HG02571 (cell line): ENCODE measurements at regions not wholly inside any gene's neighbourhood (a gene's known extent, or its start where the extent isn't known, plus 50 kb on each side); places are given as distances from the start of the nearest gene placed in this dataset.

ENCODE experiments used
- ATAC-seq: cut with Tn5 transposase; IDR thresholded peaks from one replicate; pipeline ENCODE4 v1.9.1; 2021; ENCODE audit warnings: mild to moderate bottlenecking, moderate library complexity; ENCODE audit not compliant: unreplicated experiment

DNA sequence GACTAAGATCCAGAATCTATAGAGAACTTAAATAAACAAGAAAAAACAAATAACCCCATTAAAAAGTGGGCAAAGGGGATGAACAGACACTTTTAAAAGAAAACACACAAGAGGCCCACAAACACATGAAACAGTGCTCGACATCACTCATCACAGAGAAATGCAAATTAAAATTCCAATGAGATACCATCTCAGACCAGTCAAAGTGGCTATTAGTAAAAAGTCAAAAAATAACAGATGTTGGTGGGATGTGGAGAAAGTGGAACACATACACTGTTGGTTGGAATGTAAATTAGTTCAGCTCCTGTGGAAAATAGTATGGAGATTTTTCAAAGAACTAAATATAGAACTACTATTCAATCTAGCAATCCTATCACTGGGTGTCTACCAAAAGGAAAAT is 143.1 kb downstream of the IFI44 start:
- no peak for ATAC-seq

DNA sequence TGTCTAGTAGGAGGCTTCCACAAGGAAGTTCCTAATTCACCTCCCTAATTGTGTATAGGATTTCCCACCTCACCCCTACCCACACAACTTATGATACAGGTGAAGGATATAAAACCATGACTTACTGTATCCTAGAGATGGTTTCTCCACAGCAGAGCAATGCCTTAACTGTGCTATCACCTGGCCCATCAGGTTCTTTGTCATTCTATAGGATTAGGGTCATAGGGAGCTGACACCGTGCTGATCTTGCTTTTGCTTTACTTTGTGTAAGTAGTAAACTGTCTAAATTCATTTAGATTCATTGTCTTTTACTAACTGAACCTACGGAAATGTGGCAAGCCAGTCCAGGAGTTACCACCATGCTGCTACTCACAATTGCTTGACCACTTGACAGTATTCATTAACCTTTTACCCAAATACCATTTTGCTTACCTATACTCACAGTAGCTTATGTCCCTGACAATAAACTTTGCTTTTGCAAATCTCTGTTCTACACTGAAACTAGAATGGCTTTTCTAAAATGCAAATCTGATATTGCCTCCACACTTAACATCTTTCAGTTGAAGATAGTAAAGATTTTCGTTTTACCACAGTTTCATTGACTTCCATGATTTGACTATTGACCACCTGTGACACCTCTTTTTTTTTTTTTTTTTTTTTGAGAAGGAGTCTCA is 147.6 kb downstream of the IFI44 start:
- peak; percentile 71 for ATAC-seq

DNA sequence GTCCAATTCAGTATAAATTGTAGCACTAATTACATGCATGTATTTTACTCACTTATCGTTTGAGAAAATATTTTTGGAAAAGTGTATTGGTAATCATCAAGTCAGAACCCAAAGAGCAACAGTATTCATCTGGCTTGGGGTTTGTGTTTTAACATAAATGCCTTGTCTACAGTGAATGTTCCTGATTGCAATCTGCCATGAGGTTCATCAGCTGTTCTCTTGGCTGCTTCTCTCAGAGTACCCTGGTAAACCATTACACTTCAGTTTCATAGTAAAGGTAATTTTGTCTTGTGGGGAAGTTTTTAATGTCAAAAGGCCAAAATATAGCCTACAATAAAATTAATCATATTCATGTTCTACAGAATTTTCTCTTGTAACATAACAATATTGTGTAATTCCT is 150.3 kb downstream of the IFI44 start:
- ATAC-seq = no peak

DNA sequence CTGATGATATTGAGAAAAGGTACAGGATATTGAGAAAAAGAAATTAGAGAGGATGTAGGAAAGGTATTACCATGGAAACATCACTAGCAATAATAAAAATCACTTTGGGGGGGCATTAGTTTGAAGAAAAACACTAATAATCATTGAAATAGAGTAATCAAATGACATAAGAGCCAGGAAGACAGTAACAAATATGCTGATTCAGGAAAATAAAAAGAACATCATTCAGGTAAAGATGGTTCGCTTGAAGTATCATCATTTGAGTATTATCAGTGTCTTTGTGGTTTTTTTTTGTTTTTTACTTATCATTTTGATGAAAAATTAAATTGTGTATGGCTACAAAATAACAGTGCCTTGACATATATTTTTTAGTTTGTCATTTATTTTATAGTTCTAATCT is 164.5 kb downstream of the IFI44 start:
- no peak for ATAC-seq

DNA sequence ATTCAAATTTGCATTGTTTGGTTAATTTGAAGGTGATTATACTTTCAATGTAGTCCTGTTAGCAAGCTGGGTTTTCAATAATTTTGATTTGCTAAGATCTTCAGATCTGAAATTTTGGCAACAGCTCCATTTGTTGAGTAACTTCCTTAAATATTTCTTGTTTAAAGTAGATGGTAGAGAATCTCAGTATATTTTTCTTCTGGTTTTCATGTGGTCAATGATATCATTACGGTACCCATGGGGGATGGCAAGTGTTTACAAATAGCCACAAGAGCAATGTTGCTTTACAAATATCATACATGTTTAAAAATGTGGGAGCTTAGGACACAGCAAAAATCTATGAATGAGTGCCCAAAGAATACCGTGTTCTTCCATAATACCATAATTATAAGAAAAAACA is 175.9 kb downstream of the IFI44 start:
- no peak for ATAC-seq

DNA sequence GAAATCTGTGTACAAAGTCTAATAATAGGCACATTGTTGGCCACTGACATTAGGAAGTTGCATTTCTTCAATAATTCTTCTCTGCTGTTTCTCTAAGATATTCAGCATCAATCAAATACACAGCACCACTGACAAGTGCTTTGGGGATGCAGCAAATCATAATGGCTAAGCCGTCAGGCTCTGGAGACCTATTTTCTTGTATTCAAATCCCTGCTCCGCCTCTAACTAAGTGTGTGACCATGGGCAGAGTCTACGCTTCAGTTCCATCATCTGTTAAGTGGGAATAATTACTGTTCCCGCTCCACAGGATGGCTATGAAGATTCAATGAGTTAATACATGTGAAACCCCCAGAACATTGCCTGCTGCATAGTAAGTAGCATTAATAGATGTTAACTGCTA is 176.9 kb downstream of the ADGRL4 start:
- no peak for ATAC-seq

DNA sequence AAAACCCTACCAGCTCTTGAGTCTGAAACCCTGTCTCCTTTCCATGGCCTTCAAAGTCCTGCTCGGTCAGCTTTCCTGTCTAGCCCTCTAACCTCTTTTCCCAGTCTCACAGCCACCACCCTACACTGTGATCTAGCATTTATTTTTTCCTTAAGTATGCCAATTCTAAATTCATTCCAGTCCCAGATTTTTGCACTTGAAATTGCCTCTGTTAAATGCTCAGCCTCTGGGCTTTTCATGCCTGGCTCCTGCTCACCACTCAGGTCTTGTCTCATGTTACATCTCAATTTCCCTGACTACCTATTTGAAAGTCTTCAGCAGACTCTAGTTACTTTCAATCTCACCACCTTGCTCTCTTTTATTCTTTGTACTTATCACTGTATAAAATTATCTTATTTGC is 176.2 kb downstream of the ADGRL4 start:
- ATAC-seq = no peak

DNA sequence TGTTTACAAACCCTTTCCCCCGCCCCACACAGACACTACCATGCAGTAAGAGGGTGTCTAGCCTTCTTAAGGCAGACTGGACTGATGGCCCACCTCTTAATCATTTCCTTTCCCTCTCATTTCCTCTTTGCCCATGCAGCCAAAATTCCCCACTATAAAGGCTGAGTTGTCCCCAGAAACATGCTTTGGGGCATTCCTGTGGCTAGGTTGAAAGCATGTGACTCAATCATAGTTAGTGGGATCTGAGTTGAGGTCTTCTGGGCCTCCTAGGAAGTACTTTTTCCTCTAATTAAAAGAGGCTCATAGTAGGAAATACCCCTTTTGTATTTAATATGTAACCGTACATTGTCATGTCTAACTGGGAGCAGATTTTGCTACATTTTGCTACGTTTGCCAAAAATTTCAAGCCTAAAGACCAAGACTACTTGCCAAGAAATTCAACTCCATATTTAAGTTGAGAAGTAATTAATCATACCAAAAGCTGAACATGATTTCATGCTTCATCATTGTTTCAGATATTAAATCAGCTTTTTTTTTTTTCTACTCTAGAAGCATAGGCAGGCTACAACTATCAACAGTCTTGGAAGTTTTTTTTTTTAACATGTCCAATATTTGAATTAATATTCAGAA is 174.7 kb downstream of the ADGRL4 start:
- ATAC-seq = no peak

DNA sequence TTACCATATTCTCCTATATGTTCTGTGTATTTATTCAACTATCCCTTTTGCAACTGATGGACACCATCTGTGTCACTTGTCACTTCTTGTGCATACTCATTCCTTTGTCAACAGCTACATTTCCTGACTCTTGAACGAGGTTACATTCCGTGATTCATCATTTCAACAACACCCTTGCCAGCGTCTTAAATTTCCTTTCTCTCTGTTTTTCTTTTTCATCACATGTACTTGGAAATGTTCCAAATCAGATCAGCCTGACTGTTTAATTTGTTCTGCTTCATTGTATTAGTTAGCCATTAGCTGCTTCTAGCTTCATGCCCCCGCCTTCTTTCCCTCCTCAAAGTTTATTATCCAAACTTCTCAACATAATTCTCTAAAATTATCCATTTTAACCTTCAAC is 173.0 kb downstream of the ADGRL4 start:
- no peak for ATAC-seq

DNA sequence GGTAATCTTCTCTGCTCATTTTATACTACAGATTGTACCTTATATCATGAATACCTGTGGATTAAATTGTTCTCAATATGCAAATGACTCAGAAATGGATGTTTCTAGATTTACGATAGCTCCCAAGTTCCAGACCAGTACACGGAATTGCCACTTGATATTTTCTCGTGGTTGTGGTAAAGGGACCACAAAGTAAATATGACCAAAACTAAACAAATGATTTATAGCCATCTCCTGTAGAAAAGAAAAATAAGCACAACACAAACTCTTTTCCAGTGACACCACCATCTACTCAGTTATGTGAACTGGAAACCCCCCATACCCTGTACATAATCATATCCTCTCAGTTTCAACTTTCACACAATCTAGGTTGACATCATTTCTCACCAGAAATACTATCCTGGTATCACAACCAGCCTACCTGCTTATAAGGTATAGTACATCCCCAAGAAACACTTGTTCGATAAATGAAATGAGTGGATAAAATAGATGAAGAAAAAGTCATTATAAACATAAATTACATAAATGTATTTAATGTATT is 172.3 kb downstream of the ADGRL4 start:
- ATAC-seq = peak; percentile 75

DNA sequence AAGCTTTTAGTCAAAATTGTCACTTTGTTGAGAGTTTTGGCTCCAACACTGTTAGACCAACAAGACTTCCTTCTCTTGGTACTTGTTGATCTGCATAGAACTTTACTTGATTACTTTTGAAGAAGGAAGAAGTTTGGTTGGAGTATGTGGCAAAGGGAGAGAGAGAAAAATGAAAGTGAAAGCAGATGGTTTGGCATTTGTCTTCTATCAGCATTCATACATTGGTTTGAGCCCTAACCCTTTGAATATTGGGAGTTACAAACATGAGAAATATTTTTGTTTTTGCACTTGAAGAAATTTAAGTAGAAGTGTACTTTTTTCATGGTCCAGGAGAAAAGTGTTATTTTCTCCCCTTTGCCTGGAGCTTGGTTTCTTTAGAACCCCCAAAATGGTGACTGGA is 169.8 kb downstream of the ADGRL4 start:
- no peak for ATAC-seq

DNA sequence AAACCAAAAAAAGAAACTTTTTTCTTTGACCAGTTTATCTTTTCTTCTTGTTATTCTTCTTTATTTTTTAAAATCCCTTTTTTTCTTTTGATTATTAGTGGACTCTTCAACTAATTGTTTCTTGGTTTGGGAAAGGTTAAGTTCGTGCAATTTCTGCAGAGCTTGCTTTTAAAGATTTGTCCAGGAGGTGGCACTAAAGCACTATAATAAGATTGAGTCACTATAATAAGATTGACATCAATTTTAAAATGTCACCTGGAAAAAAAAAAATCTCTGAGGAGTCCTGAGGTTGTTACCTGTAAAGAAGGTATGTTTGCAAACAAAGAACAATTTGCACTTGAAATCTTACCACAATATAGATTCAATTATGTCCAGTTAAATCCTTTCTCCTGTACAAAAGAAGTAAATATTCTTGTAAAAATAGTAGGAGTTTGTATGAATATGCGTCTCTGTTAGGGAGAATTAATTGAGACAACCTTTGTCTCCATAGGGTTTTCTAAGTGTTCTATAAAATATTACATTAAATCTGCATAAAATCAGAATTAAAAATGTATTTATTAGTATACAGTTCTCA is 166.7 kb downstream of the ADGRL4 start:
- no peak for ATAC-seq
